ENCODE measurements at regions not wholly inside any gene's neighbourhood (a gene's known extent, or its start where the extent isn't known, plus 50 kb on each side); places are given as distances from the start of the nearest gene placed in this dataset.

GRCh38 chr15:58329781-58330671, 101.8 kb upstream of the LIPC start:
- no peak for DNase-seq (ENCODE audit: low spot score)

DNA sequence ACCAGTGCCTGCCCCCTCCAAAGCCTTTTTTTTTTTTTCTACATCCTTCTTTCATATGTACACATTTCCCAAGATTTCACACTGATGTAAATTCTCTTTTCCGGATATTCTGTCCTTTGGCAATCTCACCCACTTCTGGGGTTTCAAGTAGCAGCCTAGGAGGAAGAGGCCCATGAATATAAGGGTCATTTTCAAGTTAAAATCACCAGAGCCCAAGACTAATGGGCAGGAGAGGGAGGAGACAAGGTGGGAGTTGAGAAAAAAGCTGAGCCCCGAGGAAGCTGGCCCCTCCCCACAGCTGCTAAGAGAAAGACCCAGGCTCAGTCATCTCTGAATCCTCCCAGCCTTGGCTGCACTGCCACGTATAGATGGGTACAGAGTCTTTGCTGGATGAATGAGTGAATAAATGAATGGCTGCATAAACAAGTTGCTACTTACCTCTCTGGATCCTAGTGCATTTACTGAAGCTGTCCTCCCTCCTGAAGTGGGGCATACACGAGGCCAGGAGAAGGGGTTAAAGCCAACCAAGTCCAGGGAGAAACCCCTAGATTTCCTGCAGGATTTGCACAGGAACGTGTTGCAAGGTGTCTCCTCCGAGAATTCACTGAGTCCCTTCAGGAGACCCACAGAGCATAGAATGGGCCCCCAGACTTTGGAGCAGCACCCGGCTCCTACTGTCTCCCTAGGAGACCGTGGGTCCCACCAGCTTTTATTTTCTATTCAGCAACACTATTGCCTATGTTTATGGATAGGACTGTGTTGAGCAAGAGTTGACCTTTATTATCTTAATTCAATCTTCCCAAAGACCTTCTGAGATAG, 100.8 kb upstream of the LIPC start:
- DNase-seq (ENCODE audit: low spot score), result no peak

DNA sequence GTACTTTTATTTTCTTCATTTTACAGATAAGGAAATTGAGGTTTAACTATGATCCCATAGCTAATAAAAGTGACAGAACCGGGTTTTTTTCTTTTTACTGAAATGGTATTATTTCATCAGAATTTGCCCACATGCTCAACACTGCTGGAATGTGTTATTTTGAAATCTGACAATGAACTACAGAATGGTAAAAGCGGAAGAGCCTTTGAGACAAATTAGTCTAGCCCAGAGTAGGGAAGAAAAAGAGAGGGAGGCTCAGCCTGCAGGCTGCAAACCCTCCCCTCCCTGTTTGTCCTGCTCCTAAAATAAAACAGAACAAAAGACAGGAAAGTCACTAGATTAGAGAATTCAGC, 100.3 kb upstream of the LIPC start:
- no peak for DNase-seq (ENCODE audit: low spot score)

DNA sequence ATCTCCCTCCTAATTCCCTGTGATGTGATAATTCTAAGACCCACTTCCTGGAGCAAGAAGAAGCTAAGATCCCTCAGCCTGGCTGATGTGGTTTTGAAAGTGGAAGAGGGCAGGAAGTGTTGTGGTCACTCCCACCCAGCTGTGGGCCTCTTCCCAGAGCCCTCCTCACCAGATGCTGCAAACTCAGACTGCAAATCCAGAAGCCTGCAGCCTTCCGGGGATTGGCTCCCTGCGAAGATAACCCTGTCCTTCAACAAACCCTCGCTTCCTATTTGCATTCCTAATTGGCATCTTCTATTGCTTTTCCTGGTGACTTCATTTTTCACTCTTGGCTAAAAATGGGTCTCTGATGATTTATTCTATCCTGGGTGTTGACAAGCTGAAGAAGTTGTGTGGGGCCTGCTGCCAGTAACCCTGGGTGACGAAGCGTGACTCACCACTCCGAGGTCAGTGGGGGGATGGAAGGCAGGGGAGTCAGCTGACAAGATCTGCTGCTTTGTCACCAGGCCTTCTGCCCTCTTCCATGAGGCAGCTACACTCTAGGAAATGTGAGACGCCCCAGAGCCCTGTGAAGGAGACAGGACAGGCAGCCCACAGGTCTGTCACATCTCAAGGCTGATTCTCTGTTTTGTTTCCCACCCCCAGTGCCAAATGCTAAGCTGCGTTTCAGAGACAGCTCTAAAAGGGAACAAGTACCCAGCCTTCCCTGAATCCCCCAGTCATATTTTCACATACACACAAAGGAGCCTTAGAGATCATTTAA, 99.7 kb upstream of the LIPC start:
- peak; percentile 93 for DNase-seq (ENCODE audit: low spot score)

- no peak for DNase-seq (ENCODE audit: low spot score)
These were observed 99.0 kb upstream of the LIPC start for GRCh38 chr15:58332676-58333400.

DNA sequence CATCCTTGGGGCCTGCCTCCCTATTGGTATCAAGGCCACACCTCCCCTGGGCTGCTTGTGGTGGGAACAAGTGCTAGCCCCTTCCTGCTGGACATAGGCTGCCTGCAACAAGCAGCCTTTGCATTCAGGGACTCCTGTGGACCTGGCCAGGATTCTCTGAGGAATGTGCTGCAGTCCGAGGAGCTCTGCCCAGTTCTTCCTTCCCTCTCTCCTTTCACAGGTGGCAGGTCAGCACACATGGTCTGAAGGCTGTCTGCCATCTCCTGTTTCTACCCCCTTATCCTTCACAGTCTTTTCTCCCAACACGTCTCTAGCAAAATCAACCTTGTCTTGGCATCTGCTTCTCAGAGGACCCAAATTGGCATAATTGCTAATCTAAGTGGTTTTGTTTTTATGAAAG, 97.0 kb upstream of the LIPC start:
- DNase-seq (ENCODE audit: low spot score), result no peak

DNA sequence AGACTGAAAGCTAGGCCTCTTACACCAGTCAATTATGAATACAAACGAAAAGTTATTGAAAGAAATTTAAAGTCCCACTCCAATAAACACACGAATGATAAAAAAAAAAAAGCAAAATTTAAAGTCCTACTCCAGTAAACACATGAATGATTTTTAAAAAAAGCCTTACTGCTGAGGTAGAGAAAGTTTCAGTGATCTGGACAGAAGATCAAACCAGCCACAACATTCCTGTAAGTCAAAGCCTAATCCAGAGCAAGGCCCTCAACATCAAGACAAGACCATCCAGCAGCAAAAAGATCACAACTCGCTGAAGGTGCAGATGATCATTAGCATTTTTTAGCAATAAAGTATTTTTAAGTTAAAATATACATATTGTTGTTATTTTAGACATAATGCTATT, 95.6 kb upstream of the LIPC start:
- DNase-seq (ENCODE audit: low spot score), result no peak

DNA sequence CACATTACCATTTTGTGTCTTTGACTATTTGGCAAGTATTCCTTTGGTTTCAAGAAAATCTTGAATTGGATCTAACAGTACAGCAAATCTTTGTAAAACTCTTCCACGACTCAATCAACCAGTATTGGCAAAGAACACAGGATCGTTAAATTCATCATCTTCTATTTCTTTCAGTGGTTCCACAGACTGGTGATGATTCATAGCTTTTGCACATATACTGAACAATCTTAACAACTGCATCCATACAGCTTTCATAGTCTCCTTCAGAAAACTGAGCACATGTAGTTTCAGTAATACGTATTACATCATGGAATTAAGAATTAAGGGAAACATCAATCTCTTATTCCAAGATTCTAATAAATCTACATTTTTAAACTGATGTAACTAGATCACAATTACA, 91.6 kb upstream of the LIPC start:
- DNase-seq (ENCODE audit: low spot score), result no peak

DNA sequence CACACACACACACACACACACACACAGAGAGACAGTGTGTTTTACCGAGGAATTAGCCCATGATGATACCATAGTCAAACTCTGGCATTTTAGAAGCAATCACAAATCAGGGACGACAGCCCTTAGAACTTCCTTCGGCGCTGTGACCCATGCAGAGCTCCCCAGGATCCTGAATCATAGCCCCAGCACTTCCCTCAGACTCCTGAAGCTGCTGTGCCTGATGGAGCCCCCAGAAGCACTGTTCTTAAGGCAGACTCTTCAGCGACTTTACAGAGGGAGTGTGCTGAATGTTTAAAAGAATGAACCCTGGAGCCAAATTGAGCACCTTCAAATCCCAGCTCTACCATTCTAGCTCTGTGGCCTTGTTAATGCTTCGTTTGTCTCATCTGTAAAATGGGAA, 89.3 kb upstream of the LIPC start:
- DNase-seq (ENCODE audit: low spot score), result no peak

DNA sequence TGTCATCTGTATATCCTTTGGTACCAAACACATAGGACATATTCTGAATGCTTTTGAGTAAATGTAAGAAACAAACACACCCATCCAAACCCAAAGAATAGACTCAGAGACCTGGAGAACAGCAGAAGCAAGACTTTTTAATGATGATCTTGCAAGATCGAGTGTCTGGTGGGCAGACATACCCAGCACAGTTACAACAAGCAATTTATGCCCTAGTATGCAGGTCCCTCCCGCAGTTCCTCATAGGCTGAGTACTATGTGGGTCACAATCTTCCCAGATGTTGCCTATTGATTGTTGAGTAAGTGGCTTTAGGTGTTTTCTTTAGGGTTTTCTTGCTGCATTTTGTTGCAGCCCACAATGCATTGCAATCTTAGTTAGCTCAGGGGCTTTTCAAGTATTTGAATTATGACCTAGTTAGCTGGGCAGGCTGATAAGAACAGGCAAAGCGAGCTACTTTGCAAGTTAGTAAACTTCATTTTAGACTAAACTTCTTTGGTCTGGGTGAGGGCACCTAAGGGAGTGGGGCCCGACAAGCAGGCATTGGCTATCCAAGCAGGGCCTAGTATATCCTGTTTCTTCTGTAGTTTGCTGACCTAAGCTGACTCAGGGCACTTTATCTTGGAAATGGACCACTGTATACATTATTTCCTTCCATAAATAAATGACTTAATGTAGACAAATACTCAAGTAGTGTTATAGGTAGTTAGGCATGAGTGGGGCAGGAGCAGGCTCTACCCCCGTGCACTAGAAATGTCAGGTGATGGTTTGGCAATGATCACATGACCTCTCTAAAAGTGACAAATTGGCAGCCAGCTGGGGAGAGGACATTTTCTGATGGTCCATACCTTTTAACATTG, 87.3 kb upstream of the LIPC start:
- no peak for DNase-seq (ENCODE audit: low spot score)

DNA sequence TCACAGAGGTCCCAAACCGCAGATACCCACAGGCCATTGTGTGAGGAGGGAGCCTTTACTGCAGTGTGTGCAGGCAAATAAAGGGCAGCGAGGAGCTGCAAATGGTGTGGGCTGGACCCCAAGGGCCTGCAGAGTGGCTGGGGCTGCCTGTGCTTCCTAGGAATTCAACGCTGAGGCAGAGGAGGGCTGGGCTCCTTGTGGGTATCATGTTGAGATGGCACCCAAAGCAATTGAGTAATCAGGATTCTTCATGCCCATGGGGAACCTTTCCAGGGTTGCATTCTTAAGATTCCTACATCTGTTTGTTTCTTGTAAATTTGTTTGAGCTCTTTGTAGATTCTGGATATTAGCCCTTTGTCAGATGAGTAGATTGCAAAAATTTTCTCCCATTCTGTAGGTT, 85.4 kb upstream of the LIPC start:
- DNase-seq (ENCODE audit: low spot score), result no peak

- no peak for DNase-seq (ENCODE audit: low spot score)
These were observed 83.5 kb upstream of the LIPC start for GRCh38 chr15:58348095-58348812.

GRCh38 chr15:58352026-58352929, 79.5 kb upstream of the LIPC start:
- DNase-seq (ENCODE audit: low spot score), result no peak

GRCh38 chr15:58355382-58355971, 76.3 kb upstream of the LIPC start:
- no peak for DNase-seq (ENCODE audit: low spot score)

GRCh38 chr15:58355973-58356372, 75.8 kb upstream of the LIPC start:
- no peak for DNase-seq (ENCODE audit: low spot score)

- no peak for DNase-seq (ENCODE audit: low spot score)
These were observed 74.0 kb upstream of the LIPC start for GRCh38 chr15:58357529-58358476.

DNA sequence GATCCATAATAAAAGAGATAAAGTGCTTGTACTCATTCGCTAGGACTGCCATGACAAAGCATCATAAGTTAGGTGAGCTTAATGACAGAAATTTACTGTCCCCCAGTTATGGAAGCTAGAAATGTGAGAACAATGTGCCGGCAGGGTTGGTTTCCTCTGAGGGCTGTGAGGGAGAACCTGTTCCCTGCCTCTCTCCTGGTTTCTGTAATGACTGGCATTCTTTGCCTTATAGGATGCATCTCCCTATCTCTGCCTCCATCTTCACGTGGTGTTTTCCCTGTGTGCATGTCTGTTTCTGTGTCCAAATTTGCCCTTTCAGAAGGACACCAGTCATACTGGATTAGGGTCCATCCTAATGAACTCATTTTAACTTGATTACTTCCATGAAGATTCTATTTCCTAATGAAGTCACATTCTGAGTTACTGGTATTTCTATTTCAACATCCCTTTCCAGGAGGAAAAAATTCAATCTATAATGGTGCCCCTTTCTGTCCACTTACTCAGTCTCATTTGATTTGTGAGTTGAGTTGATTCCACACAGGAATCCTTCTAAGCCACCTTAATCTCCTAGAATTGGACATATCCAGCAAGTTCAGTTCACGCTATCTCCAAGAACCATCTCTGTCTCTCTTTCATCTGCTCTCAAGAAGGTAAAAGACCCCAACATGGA, 71.2 kb upstream of the LIPC start:
- no peak for DNase-seq (ENCODE audit: low spot score)

Data from Ammon's horn (tissue), 1 donor.